22Rv1 (cell line): ENCODE measurements at regions not wholly inside any gene's neighbourhood (a gene's known extent, or its start where the extent isn't known, plus 50 kb on each side); places are given as distances from the start of the nearest gene placed in this dataset.

Experiments
- H3K27ac ChIP-seq: fragments of 450-650 bp; 2 replicates; pipeline ENCODE4 v1.5.1; 2017
- CTCF ChIP-seq: fragments of 450-650 bp; IDR thresholded peaks from 2 replicates; pipeline ENCODE4 v1.5.1; 2017; ENCODE audit warnings: mild to moderate bottlenecking
- ZFX ChIP-seq: fragments of 450-650 bp; IDR thresholded peaks from 2 replicates; pipeline ENCODE4 v1.6.1; 2017; ENCODE audit warnings: antibody characterized with exemption, borderline replicate concordance

- TF ChIP-seq ZFX (no peak), CTCF (no peak)
- H3K27ac ChIP-seq = no peak overlapping the region
These were observed 322.6 kb downstream of the PCNX1 start for GRCh38 chr14:71229875-71230274.

GRCh38 chr14:71230897-71231296, 323.6 kb downstream of the PCNX1 start:
- TF ChIP-seq CTCF (no peak), ZFX (no peak)

GRCh38 chr14:71231521-71232393, 324.5 kb downstream of the PCNX1 start:
- no peak overlapping the region for H3K27ac ChIP-seq
- TF ChIP-seq CTCF (no peak), ZFX (no peak)

More at GRCh38 chr14:71230897-71231296, 323.6 kb downstream of the PCNX1 start:
- no peak overlapping the region for H3K27ac ChIP-seq

GRCh38 chr14:71232506-71232905, 325.2 kb downstream of the PCNX1 start:
- no peak for TF ChIP-seq CTCF
- TF ChIP-seq ZFX = no peak
- no peak overlapping the region for H3K27ac ChIP-seq

GRCh38 chr14:71235875-71236274, 328.6 kb downstream of the PCNX1 start:
- TF ChIP-seq ZFX (no peak), CTCF (no peak)
- H3K27ac ChIP-seq = no peak overlapping the region

- no peak for TF ChIP-seq ZFX
- no peak for TF ChIP-seq CTCF
- H3K27ac ChIP-seq = no peak overlapping the region
These were observed 329.2 kb downstream of the PCNX1 start for GRCh38 chr14:71236487-71236886.

GRCh38 chr14:71237556-71237955, 330.3 kb downstream of the PCNX1 start:
- TF ChIP-seq CTCF = no peak
- TF ChIP-seq ZFX = no peak
- no peak overlapping the region for H3K27ac ChIP-seq
